ENCODE measurements at regions not wholly inside any gene's neighbourhood (a gene's known extent, or its start where the extent isn't known, plus 50 kb on each side); places are given as distances from the start of the nearest gene placed in this dataset.

DNA sequence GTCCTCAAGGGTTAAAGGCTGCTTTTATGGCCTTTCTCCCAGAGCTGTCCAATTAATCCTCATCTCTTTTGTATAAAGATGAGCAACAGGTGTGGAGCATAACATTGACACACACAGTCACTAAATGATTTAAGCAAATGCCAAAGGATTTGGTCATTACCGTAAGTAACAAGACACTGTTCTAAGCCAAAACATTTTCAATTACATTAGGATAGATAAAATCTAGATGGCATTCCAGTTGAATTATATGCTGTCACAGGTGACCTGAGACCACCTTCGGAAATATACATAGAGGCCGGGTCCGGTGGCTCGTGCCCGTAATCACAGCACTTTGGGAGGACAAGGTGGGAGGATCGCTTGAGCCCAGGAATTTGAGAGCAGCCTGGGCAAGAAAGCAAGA, 105.3 kb upstream of the UBE3A start:
- Histone ChIP-seq H2AK5ac (ENCODE audit: low read length) (no peak overlapping the region), H3K56ac (ENCODE audit: low read length) (no peak overlapping the region), H2BK15ac (replicated peaks; ENCODE audit: low read depth) (no peak overlapping the region), H4K8ac (ENCODE audit: low read depth, low read length) (no peak overlapping the region), H3K4ac (ENCODE audit: low read depth, low read length) (no peak overlapping the region), H3K4me2 (ENCODE audit: low read length) (no peak overlapping the region), H3K4me1 (ENCODE audit: control insufficient read depth, low read depth, low read length) (no peaks in the 10 kb centered on the region), H3K27me3 (ENCODE audit: insufficient read depth, low read length, poor library complexity) (no peaks in the 10 kb centered on the region), H3K18ac (ENCODE audit: low read length) (no peak overlapping the region), H3K79me1 (ENCODE audit: low read length) (no peaks in the 10 kb centered on the region), H3K79me2 (ENCODE audit: control insufficient read depth, insufficient read depth, low read length) (no peaks in the 10 kb centered on the region), H3K27ac (ENCODE audit: low read depth, low read length) (no peak overlapping the region), H3K4me3 (ENCODE audit: low read length) (no peak overlapping the region), H3K23ac (ENCODE audit: low read length) (no peak overlapping the region), H2BK5ac (ENCODE audit: low read length) (no peak overlapping the region), H3K36me3 (ENCODE audit: control insufficient read depth, insufficient read depth, low read length) (no peaks in the 10 kb centered on the region), H2BK120ac (ENCODE audit: low read depth, low read length) (no peak overlapping the region), H4K5ac (ENCODE audit: low read length) (no peak overlapping the region), H3K9ac (ENCODE audit: low read length) (no peak overlapping the region)
- DNase-seq: no peak
- no CpG with 5 or more reads among the region's 7 CpGs for WGBS (ENCODE audit: extremely low coverage, insufficient coverage, low lambda C conversion rate)

DNA sequence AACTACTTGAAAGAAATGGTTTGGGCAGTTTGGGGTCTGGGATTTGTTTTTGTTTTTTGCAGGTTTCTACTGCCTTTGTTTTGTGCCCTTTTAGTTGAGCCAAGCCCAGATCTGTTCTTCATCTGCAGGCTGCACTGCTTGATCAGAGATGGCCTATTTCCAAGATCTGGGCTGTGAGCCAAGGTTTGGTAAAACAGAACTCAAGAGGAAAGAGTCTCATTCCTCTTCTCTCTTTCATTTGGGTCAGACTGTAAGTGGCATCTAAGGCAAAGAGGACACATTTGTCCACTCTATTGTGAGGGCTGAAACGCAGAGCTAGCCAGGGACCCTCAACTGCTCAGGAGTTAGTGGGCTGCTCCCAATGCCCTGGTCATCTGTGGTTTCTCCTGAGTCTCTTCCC, 104.4 kb upstream of the UBE3A start:
- H4K8ac ChIP-seq (ENCODE audit: low read depth, low read length): no peak overlapping the region
- H3K79me1 ChIP-seq (ENCODE audit: low read length): no peaks in the 10 kb centered on the region
- no peak overlapping the region for H3K4ac ChIP-seq (ENCODE audit: low read depth, low read length)
- no peaks in the 10 kb centered on the region for H3K36me3 ChIP-seq (ENCODE audit: control insufficient read depth, insufficient read depth, low read length)
- H2BK5ac ChIP-seq (ENCODE audit: low read length): no peak overlapping the region
- H3K9ac ChIP-seq (ENCODE audit: low read length): no peak overlapping the region
- no peaks in the 10 kb centered on the region for H3K27me3 ChIP-seq (ENCODE audit: insufficient read depth, low read length, poor library complexity)
- no peak overlapping the region for H3K18ac ChIP-seq (ENCODE audit: low read length)
- no CpG with 5 or more reads among the region's 1 CpG for WGBS (ENCODE audit: extremely low coverage, insufficient coverage, low lambda C conversion rate)
- no peak overlapping the region for H3K4me3 ChIP-seq (ENCODE audit: low read length)
- no peak overlapping the region for H2BK15ac ChIP-seq (replicated peaks; ENCODE audit: low read depth)
- no peak overlapping the region for H3K4me2 ChIP-seq (ENCODE audit: low read length)
- H3K56ac ChIP-seq (ENCODE audit: low read length): no peak overlapping the region
- no peak overlapping the region for H2AK5ac ChIP-seq (ENCODE audit: low read length)
- no peak overlapping the region for H3K23ac ChIP-seq (ENCODE audit: low read length)
- H3K4me1 ChIP-seq (ENCODE audit: control insufficient read depth, low read depth, low read length): no peaks in the 10 kb centered on the region
- H4K5ac ChIP-seq (ENCODE audit: low read length): no peak overlapping the region
- H3K79me2 ChIP-seq (ENCODE audit: control insufficient read depth, insufficient read depth, low read length): no peaks in the 10 kb centered on the region
- no peak overlapping the region for H2BK120ac ChIP-seq (ENCODE audit: low read depth, low read length)
- H3K27ac ChIP-seq (ENCODE audit: low read depth, low read length): no peak overlapping the region
- no peak for DNase-seq

DNA sequence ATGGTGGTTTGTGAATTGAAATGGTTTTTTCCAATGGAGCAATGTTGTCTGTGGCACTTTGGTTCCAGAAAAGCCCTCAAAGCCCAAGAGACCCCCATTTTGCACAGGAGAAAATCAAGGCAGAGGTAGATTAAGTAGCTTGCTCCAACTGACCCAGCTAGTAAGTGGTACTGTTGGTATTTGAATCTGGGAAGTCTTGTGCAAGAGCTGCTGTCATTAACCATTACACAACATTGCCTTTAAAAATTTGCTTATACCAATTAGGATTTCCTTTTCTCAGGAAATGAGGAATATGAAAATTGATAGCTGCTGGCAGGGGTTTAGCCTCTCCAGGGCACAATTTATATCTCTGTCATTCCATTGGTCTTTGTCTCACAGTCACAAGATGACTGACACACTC, 102.4 kb upstream of the UBE3A start:
- no peak overlapping the region for H3K18ac ChIP-seq (ENCODE audit: low read length)
- no peak overlapping the region for H3K4ac ChIP-seq (ENCODE audit: low read depth, low read length)
- H3K4me1 ChIP-seq (ENCODE audit: control insufficient read depth, low read depth, low read length): no peaks in the 10 kb centered on the region
- H2AK5ac ChIP-seq (ENCODE audit: low read length): no peak overlapping the region
- no peak overlapping the region for H4K5ac ChIP-seq (ENCODE audit: low read length)
- H3K36me3 ChIP-seq (ENCODE audit: control insufficient read depth, insufficient read depth, low read length): no peaks in the 10 kb centered on the region
- no peak overlapping the region for H3K9ac ChIP-seq (ENCODE audit: low read length)
- no peak overlapping the region for H3K4me3 ChIP-seq (ENCODE audit: low read length)
- H2BK5ac ChIP-seq (ENCODE audit: low read length): no peak overlapping the region
- no peak overlapping the region for H4K8ac ChIP-seq (ENCODE audit: low read depth, low read length)
- H3K27ac ChIP-seq (ENCODE audit: low read depth, low read length): no peak overlapping the region
- H3K23ac ChIP-seq (ENCODE audit: low read length): no peak overlapping the region
- H3K27me3 ChIP-seq (ENCODE audit: insufficient read depth, low read length, poor library complexity): no peaks in the 10 kb centered on the region
- no peak overlapping the region for H2BK15ac ChIP-seq (replicated peaks; ENCODE audit: low read depth)
- no peaks in the 10 kb centered on the region for H3K79me2 ChIP-seq (ENCODE audit: control insufficient read depth, insufficient read depth, low read length)
- no peak overlapping the region for H2BK120ac ChIP-seq (ENCODE audit: low read depth, low read length)
- H3K4me2 ChIP-seq (ENCODE audit: low read length): no peak overlapping the region
- H3K79me1 ChIP-seq (ENCODE audit: low read length): no peaks in the 10 kb centered on the region
- no peak for DNase-seq
- H3K56ac ChIP-seq (ENCODE audit: low read length): no peak overlapping the region

DNA sequence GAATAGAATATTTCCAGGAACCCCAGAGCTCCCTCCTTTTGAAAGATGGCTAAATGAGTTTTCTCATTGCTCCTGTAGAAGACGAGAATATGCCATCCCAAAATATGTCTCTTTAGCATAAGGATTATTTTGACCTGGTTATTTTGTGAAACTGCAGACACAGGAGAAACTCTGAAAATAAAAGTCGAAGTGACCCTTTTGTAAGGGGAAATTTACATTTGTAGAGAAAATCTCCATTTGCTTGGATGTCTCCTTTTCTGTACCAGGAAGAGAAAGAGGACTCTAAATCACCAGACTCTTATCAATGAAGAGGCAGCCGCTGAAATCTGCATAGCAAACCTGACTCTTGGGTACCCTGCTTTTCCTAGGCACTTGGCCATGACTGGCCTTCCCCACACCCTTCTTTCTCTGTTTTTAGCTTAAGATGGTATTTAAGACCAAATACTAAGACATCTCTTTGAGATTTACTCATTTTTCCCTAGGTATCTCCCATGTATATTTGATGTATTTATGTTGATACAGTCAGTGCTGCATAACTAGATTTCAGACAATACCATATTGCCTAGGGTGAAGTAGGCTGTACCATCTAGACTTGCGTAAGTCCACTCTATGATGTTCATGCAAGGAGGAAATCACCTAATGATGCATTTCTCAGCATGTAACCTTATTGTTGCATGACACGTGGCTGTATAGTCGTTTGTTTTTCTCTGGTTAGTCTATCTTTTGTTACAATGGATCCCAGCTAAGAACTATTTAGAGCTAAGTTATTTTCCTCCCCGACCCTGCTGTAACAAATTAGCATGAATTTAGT, 98.2 kb upstream of the UBE3A start:
- no peak for DNase-seq
- no peak overlapping the region for H3K18ac ChIP-seq (ENCODE audit: low read length)
- H3K79me2 ChIP-seq (ENCODE audit: control insufficient read depth, insufficient read depth, low read length): no peaks in the 10 kb centered on the region
- no peak overlapping the region for H3K4ac ChIP-seq (ENCODE audit: low read depth, low read length)
- no CpG with 5 or more reads among the region's 7 CpGs for WGBS (ENCODE audit: extremely low coverage, insufficient coverage, low lambda C conversion rate)
- H3K79me1 ChIP-seq (ENCODE audit: low read length): no peaks in the 10 kb centered on the region
- no peak overlapping the region for H2BK5ac ChIP-seq (ENCODE audit: low read length)
- no peak overlapping the region for H3K56ac ChIP-seq (ENCODE audit: low read length)
- no peak overlapping the region for H3K4me2 ChIP-seq (ENCODE audit: low read length)
- no peak overlapping the region for H2BK15ac ChIP-seq (replicated peaks; ENCODE audit: low read depth)
- H3K27me3 ChIP-seq (ENCODE audit: insufficient read depth, low read length, poor library complexity): no peaks in the 10 kb centered on the region
- no peaks in the 10 kb centered on the region for H3K36me3 ChIP-seq (ENCODE audit: control insufficient read depth, insufficient read depth, low read length)
- H3K4me1 ChIP-seq (ENCODE audit: control insufficient read depth, low read depth, low read length): no peaks in the 10 kb centered on the region
- no peak overlapping the region for H3K23ac ChIP-seq (ENCODE audit: low read length)
- H3K27ac ChIP-seq (ENCODE audit: low read depth, low read length): no peak overlapping the region
- H2AK5ac ChIP-seq (ENCODE audit: low read length): no peak overlapping the region
- no peak overlapping the region for H4K8ac ChIP-seq (ENCODE audit: low read depth, low read length)
- no peak overlapping the region for H2BK120ac ChIP-seq (ENCODE audit: low read depth, low read length)
- H3K9ac ChIP-seq (ENCODE audit: low read length): no peak overlapping the region
- H3K4me3 ChIP-seq (ENCODE audit: low read length): no peak overlapping the region
- no peak overlapping the region for H4K5ac ChIP-seq (ENCODE audit: low read length)

DNA sequence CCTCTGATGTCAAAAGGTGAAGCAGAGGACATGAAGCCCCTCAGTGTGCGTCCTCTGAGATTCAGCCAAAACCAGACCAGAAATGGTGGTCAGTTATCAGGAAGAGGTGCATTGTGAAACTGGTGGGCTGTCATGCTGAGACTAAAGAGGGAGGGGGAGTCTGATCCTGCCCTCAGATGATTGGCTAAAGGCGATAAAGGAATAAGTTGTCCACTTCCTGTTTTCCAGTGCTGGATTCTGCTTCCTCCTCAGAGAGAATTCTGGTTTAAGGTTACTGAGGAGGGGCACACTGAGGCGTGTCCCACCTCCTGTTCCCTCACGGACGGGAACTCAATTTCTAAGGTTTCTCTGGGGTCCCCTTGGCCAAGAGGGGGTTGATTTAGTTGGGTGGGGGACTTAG, 97.0 kb upstream of the UBE3A start:
- H3K4me2 ChIP-seq (ENCODE audit: low read length): no peak overlapping the region
- no peaks in the 10 kb centered on the region for H3K27me3 ChIP-seq (ENCODE audit: insufficient read depth, low read length, poor library complexity)
- H2BK120ac ChIP-seq (ENCODE audit: low read depth, low read length): no peak overlapping the region
- H2BK15ac ChIP-seq (replicated peaks; ENCODE audit: low read depth): no peak overlapping the region
- no CpG with 5 or more reads among the region's 5 CpGs for WGBS (ENCODE audit: extremely low coverage, insufficient coverage, low lambda C conversion rate)
- no peak overlapping the region for H2BK5ac ChIP-seq (ENCODE audit: low read length)
- H4K8ac ChIP-seq (ENCODE audit: low read depth, low read length): no peak overlapping the region
- no peak for DNase-seq
- no peak overlapping the region for H3K56ac ChIP-seq (ENCODE audit: low read length)
- no peak overlapping the region for H3K4me3 ChIP-seq (ENCODE audit: low read length)
- no peaks in the 10 kb centered on the region for H3K36me3 ChIP-seq (ENCODE audit: control insufficient read depth, insufficient read depth, low read length)
- H3K23ac ChIP-seq (ENCODE audit: low read length): no peak overlapping the region
- H3K9ac ChIP-seq (ENCODE audit: low read length): no peak overlapping the region
- H3K18ac ChIP-seq (ENCODE audit: low read length): no peak overlapping the region
- H3K4me1 ChIP-seq (ENCODE audit: control insufficient read depth, low read depth, low read length): no peaks in the 10 kb centered on the region
- H3K79me2 ChIP-seq (ENCODE audit: control insufficient read depth, insufficient read depth, low read length): no peaks in the 10 kb centered on the region
- H4K5ac ChIP-seq (ENCODE audit: low read length): no peak overlapping the region
- H3K4ac ChIP-seq (ENCODE audit: low read depth, low read length): no peak overlapping the region
- no peaks in the 10 kb centered on the region for H3K79me1 ChIP-seq (ENCODE audit: low read length)
- no peak overlapping the region for H3K27ac ChIP-seq (ENCODE audit: low read depth, low read length)
- H2AK5ac ChIP-seq (ENCODE audit: low read length): no peak overlapping the region

DNA sequence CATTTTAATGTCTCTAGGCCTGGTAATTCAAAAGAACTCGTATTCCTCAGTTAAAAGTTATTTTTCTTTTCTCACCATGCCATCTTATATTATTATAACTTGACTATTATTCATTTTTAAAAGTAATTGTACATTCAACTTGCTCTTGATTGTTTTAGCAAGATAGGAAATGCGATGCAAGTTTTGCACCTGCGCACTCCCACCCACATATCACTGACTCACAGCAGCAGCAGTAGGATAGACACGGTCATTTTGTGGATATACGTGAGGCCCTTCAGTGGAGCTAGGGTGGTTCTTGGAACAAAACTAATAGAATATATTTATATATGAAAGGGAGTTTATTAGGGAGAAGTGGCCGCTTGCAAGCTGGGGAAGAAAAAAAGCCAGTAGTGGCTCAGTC, 95.5 kb upstream of the UBE3A start:
- WGBS (ENCODE audit: extremely low coverage, insufficient coverage, low lambda C conversion rate): no CpG with 5 or more reads among the region's 6 CpGs
- no peak overlapping the region for H3K4me2 ChIP-seq (ENCODE audit: low read length)
- H3K56ac ChIP-seq (ENCODE audit: low read length): no peak overlapping the region
- H3K18ac ChIP-seq (ENCODE audit: low read length): no peak overlapping the region
- no peak overlapping the region for H3K23ac ChIP-seq (ENCODE audit: low read length)
- no peak overlapping the region for H2BK120ac ChIP-seq (ENCODE audit: low read depth, low read length)
- H3K4me3 ChIP-seq (ENCODE audit: low read length): no peak overlapping the region
- no peaks in the 10 kb centered on the region for H3K79me1 ChIP-seq (ENCODE audit: low read length)
- H3K36me3 ChIP-seq (ENCODE audit: control insufficient read depth, insufficient read depth, low read length): no peaks in the 10 kb centered on the region
- H2AK5ac ChIP-seq (ENCODE audit: low read length): no peak overlapping the region
- no peak overlapping the region for H4K5ac ChIP-seq (ENCODE audit: low read length)
- H3K27me3 ChIP-seq (ENCODE audit: insufficient read depth, low read length, poor library complexity): no peaks in the 10 kb centered on the region
- no peak overlapping the region for H3K27ac ChIP-seq (ENCODE audit: low read depth, low read length)
- H3K4ac ChIP-seq (ENCODE audit: low read depth, low read length): no peak overlapping the region
- DNase-seq: no peak
- no peak overlapping the region for H2BK5ac ChIP-seq (ENCODE audit: low read length)
- no peak overlapping the region for H3K9ac ChIP-seq (ENCODE audit: low read length)
- no peak overlapping the region for H2BK15ac ChIP-seq (replicated peaks; ENCODE audit: low read depth)
- H3K4me1 ChIP-seq (ENCODE audit: control insufficient read depth, low read depth, low read length): no peaks in the 10 kb centered on the region
- H4K8ac ChIP-seq (ENCODE audit: low read depth, low read length): no peak overlapping the region
- no peaks in the 10 kb centered on the region for H3K79me2 ChIP-seq (ENCODE audit: control insufficient read depth, insufficient read depth, low read length)

All from mesendoderm (in vitro differentiated cells).